Ishikawa (cell line): ENCODE measurements at regions not wholly inside any gene's neighbourhood (a gene's known extent, or its start where the extent isn't known, plus 50 kb on each side); places are given as distances from the start of the nearest gene placed in this dataset.

Source experiments
- CEBPB ChIP-seq: IDR thresholded peaks from 2 replicates; pipeline ENCODE4 v1.6.1; 2012
- EP300 ChIP-seq: IDR thresholded peaks from 2 replicates; pipeline ENCODE4 v1.6.1; 2012; ENCODE audit warnings: borderline replicate concordance
- MAX ChIP-seq: IDR thresholded peaks from 2 replicates; pipeline ENCODE4 v1.6.1; 2012
- YY1 ChIP-seq: IDR thresholded peaks from 2 replicates; pipeline ENCODE4 v1.6.1; 2012; ENCODE audit warnings: low read depth

GRCh38 chr14:55867311-55867710 lies 250.9 kb upstream of the PELI2 start:
- TF ChIP-seq MAX, result no peak
- TF ChIP-seq CEBPB, result no peak
- TF ChIP-seq EP300, result no peak
- TF ChIP-seq YY1, result no peak
